Right lobe of liver (tissue), 4 donors: ENCODE measurements at regions not wholly inside any gene's neighbourhood (a gene's known extent, or its start where the extent isn't known, plus 50 kb on each side); places are given as distances from the start of the nearest gene placed in this dataset.

ENCODE experiments used
- POLR2A ChIP-seq: fragments of 450-650 bp; IDR thresholded peaks from one replicate; pipeline ENCODE4 v1.6.1; 2017; ENCODE audit warnings: antibody characterized with exemption, mild to moderate bottlenecking
- TF ChIP-seq, protein P1 (sequence below), 4 donors: fragments of 200-600 bp in 3 of 4; fragments of 450-650 bp in 1 of 4; IDR thresholded peaks; one replicate each; pipeline versions ENCODE4 v1.5.1 to v1.8.0; 2016 to 2022; ENCODE audit warnings: antibody characterized with exemption in 4 of 4, mild to moderate bottlenecking in 2 of 4
- donor health status: DM: no; HTN: no; CAD: no.
- donor health status: DM: no; HTN: no; CAD: no.
- donor health status: DM: no; HTN: yes; CAD: no.

DNA sequence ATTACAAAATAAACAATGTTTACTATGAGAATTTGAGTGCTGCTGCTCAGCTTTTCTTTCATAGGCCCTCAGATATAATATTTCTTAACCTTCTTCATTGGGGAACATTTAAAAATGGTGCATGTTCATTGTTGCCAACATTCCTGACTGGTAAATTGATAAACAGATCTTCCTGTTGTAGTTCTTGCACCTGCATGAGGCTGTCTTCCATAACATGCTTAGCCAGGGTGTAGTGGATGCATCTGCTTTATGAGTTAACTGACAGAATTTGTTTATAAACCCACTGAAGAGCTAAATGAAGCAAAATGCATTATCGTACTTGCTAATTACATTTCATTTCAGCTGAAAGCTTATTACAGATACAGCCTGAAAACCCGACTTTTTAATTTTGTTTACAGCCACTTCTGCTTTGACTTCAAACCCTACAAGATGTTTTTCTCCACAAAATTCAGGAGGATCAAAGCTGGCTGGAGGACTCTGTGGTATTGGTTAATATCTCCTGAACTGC, 177.2 kb downstream of the SEM1 start:
- TF ChIP-seq, protein P1, sequence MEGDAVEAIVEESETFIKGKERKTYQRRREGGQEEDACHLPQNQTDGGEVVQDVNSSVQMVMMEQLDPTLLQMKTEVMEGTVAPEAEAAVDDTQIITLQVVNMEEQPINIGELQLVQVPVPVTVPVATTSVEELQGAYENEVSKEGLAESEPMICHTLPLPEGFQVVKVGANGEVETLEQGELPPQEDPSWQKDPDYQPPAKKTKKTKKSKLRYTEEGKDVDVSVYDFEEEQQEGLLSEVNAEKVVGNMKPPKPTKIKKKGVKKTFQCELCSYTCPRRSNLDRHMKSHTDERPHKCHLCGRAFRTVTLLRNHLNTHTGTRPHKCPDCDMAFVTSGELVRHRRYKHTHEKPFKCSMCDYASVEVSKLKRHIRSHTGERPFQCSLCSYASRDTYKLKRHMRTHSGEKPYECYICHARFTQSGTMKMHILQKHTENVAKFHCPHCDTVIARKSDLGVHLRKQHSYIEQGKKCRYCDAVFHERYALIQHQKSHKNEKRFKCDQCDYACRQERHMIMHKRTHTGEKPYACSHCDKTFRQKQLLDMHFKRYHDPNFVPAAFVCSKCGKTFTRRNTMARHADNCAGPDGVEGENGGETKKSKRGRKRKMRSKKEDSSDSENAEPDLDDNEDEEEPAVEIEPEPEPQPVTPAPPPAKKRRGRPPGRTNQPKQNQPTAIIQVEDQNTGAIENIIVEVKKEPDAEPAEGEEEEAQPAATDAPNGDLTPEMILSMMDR (IDR thresholded peaks at IDR 0.05): no peak
- no peak for TF ChIP-seq POLR2A
